ENCODE measurements at regions not wholly inside any gene's neighbourhood (a gene's known extent, or its start where the extent isn't known, plus 50 kb on each side); places are given as distances from the start of the nearest gene placed in this dataset.
"Not testable (repeated sequence)": the region's sequence is repeated elsewhere in the genome, so short reads cannot be mapped to it uniquely, and the experiment has no call there.

- intact Hi-C loops (cut with DNase I), result no loop called here
- ATAC-seq (ENCODE audit: poor library complexity) (no peak), DNase-seq (peak; percentile 8)
Measured at GRCh38 chr6:44039839-44040350, 87.4 kb downstream of the MRPL14 start.

- intact Hi-C loops (cut with DNase I), result no loop called here
- no peak for DNase-seq
- no peak for ATAC-seq (ENCODE audit: poor library complexity)
Measured at GRCh38 chr6:44039191-44039719, 88.0 kb downstream of the MRPL14 start.

- no peak for DNase-seq
- intact Hi-C loops (cut with DNase I), result no loop called here
- no peak for ATAC-seq (ENCODE audit: poor library complexity)
Measured at GRCh38 chr6:44038543-44039065, 88.6 kb downstream of the MRPL14 start.

- no peak for ATAC-seq (ENCODE audit: poor library complexity)
- intact Hi-C loops (cut with DNase I), result no loop called here
- DNase-seq, result no peak
Measured at GRCh38 chr6:44037847-44038542, 89.3 kb downstream of the MRPL14 start.

GRCh38 chr6:44037276-44037675, 90.0 kb downstream of the MRPL14 start:
- peak; percentile 11 for DNase-seq
- ATAC-seq (ENCODE audit: poor library complexity); intact Hi-C loops (cut with DNase I): not testable (repeated sequence)

GRCh38 chr6:44036699-44037101, 90.6 kb downstream of the MRPL14 start:
- intact Hi-C loops (cut with DNase I), result no loop called here
- peak; percentile 24 for DNase-seq
- ATAC-seq (ENCODE audit: poor library complexity), result peak; percentile 20

- DNase-seq (peak; percentile 20), ATAC-seq (ENCODE audit: poor library complexity) (no peak)
- intact Hi-C loops (cut with DNase I), result no loop called here
Measured at GRCh38 chr6:44036196-44036595, 91.1 kb downstream of the MRPL14 start.

GRCh38 chr6:44035621-44036020, 91.6 kb downstream of the MRPL14 start:
- intact Hi-C loops (cut with DNase I), result no loop called here
- DNase-seq (peak; percentile 11), ATAC-seq (ENCODE audit: poor library complexity) (peak; percentile 18)

GRCh38 chr6:44034931-44035345, 92.3 kb downstream of the MRPL14 start:
- intact Hi-C loops (cut with DNase I), result no loop called here
- DNase-seq (peak; percentile 13), ATAC-seq (ENCODE audit: poor library complexity) (no peak)

- DNase-seq (peak; percentile 29), ATAC-seq (ENCODE audit: poor library complexity) (no peak)
- intact Hi-C loops (cut with DNase I), result no loop called here
Measured at GRCh38 chr6:44034391-44034861, 92.8 kb downstream of the MRPL14 start.

- DNase-seq, result peak; percentile 11
- intact Hi-C loops (cut with DNase I), result no loop called here
- no peak for ATAC-seq (ENCODE audit: poor library complexity)
Measured at GRCh38 chr6:44030812-44031454, 96.3 kb downstream of the MRPL14 start.

- ATAC-seq (ENCODE audit: poor library complexity), result peak; percentile 46
- intact Hi-C loops (cut with DNase I), result no loop called here
- peak; percentile 22 for DNase-seq
Measured at GRCh38 chr6:44029444-44030185, 97.6 kb downstream of the MRPL14 start.

- peak; percentile 39 for DNase-seq
- ATAC-seq (ENCODE audit: poor library complexity), result peak; percentile 46
- intact Hi-C loops (cut with DNase I), result no loop called here
Measured at GRCh38 chr6:44028789-44029310, 98.4 kb downstream of the MRPL14 start.

- DNase-seq (no peak), ATAC-seq (ENCODE audit: poor library complexity) (no peak)
- intact Hi-C loops (cut with DNase I), result no loop called here
Measured at GRCh38 chr6:44025226-44025625, 102.0 kb downstream of the MRPL14 start.

- DNase-seq, result no peak
- intact Hi-C loops (cut with DNase I), result no loop called here
- no peak for ATAC-seq (ENCODE audit: poor library complexity)
Measured at GRCh38 chr6:44024574-44025219, 102.6 kb downstream of the MRPL14 start.

GRCh38 chr6:44023586-44024454, 103.4 kb downstream of the MRPL14 start:
- no peak for ATAC-seq (ENCODE audit: poor library complexity)
- no peak for DNase-seq
- intact Hi-C loops (cut with DNase I), result no loop called here

- ATAC-seq (ENCODE audit: poor library complexity), result no peak
- intact Hi-C loops (cut with DNase I), result no loop called here
- no peak for DNase-seq
Measured at GRCh38 chr6:44022671-44023352, 104.4 kb downstream of the MRPL14 start.
